ENCODE measurements at regions not wholly inside any gene's neighbourhood (a gene's known extent, or its start where the extent isn't known, plus 50 kb on each side); places are given as distances from the start of the nearest gene placed in this dataset.
"Not testable (repeated sequence)": the region's sequence is repeated elsewhere in the genome, so short reads cannot be mapped to it uniquely, and the experiment has no call there.

- TF ChIP-seq CTCF (IDR thresholded peaks at IDR 0.05; ENCODE audit: insufficient read depth, low read length, poor library complexity, severe bottlenecking) = no peak
- no peak for DNase-seq (ENCODE audit: low read depth)
- no peak overlapping the region for H3K4me3 ChIP-seq (ENCODE audit: low read depth, low read length)
- no peaks in the 10 kb centered on the region for H3K36me3 ChIP-seq (ENCODE audit: control insufficient read depth, insufficient read depth, low read length)
- H3K27me3 ChIP-seq (ENCODE audit: control insufficient read depth, insufficient read depth, low read length) = no peaks in the 10 kb centered on the region
These were observed 150.9 kb downstream of the TTC6 start for GRCh38 chr14:37746140-37746832.

DNA sequence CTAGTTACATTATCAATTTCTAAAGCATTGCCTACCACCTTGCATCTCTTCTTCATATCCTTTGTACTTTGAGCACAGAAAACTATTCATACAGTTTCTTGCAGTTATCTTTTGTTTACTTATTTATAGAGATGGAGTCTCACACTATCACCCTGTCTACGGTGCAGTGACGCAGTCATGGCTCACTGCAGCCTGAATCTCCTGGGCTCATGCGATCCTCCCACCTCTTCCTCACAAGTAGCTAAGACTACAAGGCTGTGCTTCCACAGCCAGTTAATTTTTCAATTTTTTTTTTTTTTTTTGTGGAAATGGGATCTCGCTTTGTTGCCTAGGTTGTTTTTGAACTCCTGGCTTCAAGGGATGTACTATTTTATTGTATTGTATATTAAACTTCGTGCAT is 158.0 kb downstream of the TTC6 start:
- no peaks in the 10 kb centered on the region for H3K36me3 ChIP-seq (ENCODE audit: control insufficient read depth, insufficient read depth, low read length)
- DNase-seq (ENCODE audit: low read depth) = no peak
- H3K27me3 ChIP-seq (ENCODE audit: control insufficient read depth, insufficient read depth, low read length) = no peaks in the 10 kb centered on the region
- H3K4me3 ChIP-seq (ENCODE audit: low read depth, low read length) = no peak overlapping the region
- TF ChIP-seq CTCF (IDR thresholded peaks at IDR 0.05; ENCODE audit: insufficient read depth, low read length, poor library complexity, severe bottlenecking) = no peak

DNA sequence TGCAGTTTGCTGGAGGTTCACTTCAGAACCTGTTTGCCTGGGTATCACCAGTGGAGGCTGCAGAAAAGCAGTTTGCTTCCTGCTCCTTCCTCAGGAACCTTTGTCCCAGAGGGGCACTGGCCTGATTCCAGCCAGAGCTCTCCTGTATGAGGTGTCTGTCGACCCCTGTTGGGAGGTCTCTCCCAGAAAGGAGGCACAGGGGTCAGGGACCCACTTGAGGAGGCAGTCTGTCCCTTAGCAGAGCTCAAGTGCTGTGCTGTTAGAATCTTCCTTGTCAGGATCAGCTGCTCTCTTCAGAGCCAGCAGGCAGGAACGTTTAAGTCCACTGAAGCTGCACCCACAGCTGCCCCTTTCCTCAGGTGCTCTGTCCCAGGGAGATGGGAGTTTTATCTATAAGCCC is 164.8 kb downstream of the TTC6 start:
- H3K4me3 ChIP-seq (ENCODE audit: low read depth, low read length); H3K36me3 ChIP-seq (ENCODE audit: control insufficient read depth, insufficient read depth, low read length); H3K27me3 ChIP-seq (ENCODE audit: control insufficient read depth, insufficient read depth, low read length); DNase-seq (ENCODE audit: low read depth): not testable (repeated sequence)

- no peak for DNase-seq (ENCODE audit: low read depth)
These were observed 167.8 kb downstream of the TTC6 start for GRCh38 chr14:37763266-37763665.

GRCh38 chr14:37772283-37772682 is 176.9 kb downstream of the TTC6 start:
- not testable (repeated sequence) for H3K36me3 ChIP-seq (ENCODE audit: control insufficient read depth, insufficient read depth, low read length); H3K4me3 ChIP-seq (ENCODE audit: low read depth, low read length); H3K27me3 ChIP-seq (ENCODE audit: control insufficient read depth, insufficient read depth, low read length); DNase-seq (ENCODE audit: low read depth)

More at GRCh38 chr14:37763266-37763665, 167.8 kb downstream of the TTC6 start:
- Histone ChIP-seq H3K36me3 (ENCODE audit: control insufficient read depth, insufficient read depth, low read length) (no peaks in the 10 kb centered on the region), H3K4me3 (ENCODE audit: low read depth, low read length) (no peak overlapping the region), H3K27me3 (ENCODE audit: control insufficient read depth, insufficient read depth, low read length) (no peaks in the 10 kb centered on the region)
- TF ChIP-seq CTCF (IDR thresholded peaks at IDR 0.05; ENCODE audit: insufficient read depth, low read length, poor library complexity, severe bottlenecking) = no peak

DNA sequence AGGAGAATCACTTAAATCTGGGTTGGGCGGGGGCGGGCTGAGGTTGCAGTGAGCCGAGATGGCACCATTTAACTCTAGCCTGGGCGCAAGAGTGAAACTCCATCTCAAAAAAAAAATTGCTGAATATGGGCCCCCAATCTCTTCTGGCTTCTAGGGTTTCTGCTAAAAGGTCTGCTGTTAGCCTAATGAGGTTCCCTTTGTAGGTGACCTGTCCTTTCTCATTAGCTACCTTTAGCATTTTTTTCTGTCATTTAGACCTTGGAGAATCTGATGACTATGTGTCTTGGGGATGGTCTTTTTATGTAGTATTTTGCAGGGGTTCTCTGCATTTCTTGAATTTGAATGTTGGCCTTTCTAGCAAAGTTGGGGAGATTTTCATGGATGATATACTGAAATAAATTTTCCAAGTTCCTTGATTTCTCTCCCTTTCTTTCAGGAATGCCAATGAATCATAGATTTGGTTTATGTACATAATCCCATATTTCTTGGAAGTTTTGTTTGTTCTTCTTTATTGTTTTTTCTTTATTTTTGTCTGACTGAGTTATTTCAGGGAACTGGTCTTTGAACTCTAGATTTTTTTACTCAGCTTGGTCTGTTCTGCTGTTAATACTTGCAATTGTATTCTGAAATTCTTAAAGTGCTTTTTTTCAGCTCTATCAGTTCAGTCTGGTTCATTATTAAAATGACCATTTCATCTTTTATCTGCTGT is 181.5 kb downstream of the TTC6 start:
- Histone ChIP-seq H3K4me3 (ENCODE audit: low read depth, low read length) (no peak overlapping the region), H3K27me3 (ENCODE audit: control insufficient read depth, insufficient read depth, low read length) (no peaks in the 10 kb centered on the region), H3K36me3 (ENCODE audit: control insufficient read depth, insufficient read depth, low read length) (no peaks in the 10 kb centered on the region)
- TF ChIP-seq CTCF (IDR thresholded peaks at IDR 0.05; ENCODE audit: insufficient read depth, low read length, poor library complexity, severe bottlenecking) = no peak
- no peak for DNase-seq (ENCODE audit: low read depth)

Measured in kidney epithelial cell (primary cell).